OCI-LY3 (cell line): ENCODE measurements at regions not wholly inside any gene's neighbourhood (a gene's known extent, or its start where the extent isn't known, plus 50 kb on each side); places are given as distances from the start of the nearest gene placed in this dataset.

Experiments used
- H2AFZ ChIP-seq: fragments of 200-600, 300-600 bp; shearing (Covaris generic); 2 replicates; pipeline ENCODE4 v1.6.0; 2014; ENCODE audit warnings: antibody characterized with exemption, low read depth, low read length
- H3K27ac ChIP-seq: fragments of 200-600, 300-600 bp; sonication (generic); 2 replicates; pipeline ENCODE4 v1.5.1; 2014; ENCODE audit warnings: mild to moderate bottlenecking, low read length, moderate library complexity, mixed read lengths
- H3K27me3 ChIP-seq: fragments of 200-600, 300-600 bp; sonication (generic); 2 replicates; pipeline ENCODE4 v1.6.1; 2014; ENCODE audit warnings: low read depth, low read length, mixed read lengths
- H3K36me3 ChIP-seq: fragments of 200-600, 300-600 bp; sonication (generic); replicated peaks from 2 replicates; pipeline ENCODE3; 2014; ENCODE audit warnings: low read depth, low read length, mixed read lengths
- H3K4me1 ChIP-seq: fragments of 300-600, 200-600 bp; sonication (generic); 2 replicates; pipeline ENCODE4 v1.6.1; 2014; ENCODE audit warnings: low read length, mixed read lengths
- H3K4me2 ChIP-seq: fragments of 200-600, 300-600 bp; sonication (generic); 2 replicates; pipeline ENCODE4 v1.6.1; 2014; ENCODE audit warnings: low read length, mixed read lengths
- H3K4me3 ChIP-seq: fragments of 300-600, 200-600 bp; sonication (generic); 2 replicates; pipeline ENCODE4 v1.5.1; 2014; ENCODE audit warnings: antibody characterized with exemption, mild to moderate bottlenecking, low read length, moderate library complexity
- H3K79me2 ChIP-seq: fragments of 300-600, 200-600 bp; shearing (Covaris generic); 2 replicates; pipeline ENCODE4 v1.6.1; 2014; ENCODE audit warnings: mild to moderate bottlenecking, low read length, mixed read lengths
- H3K9ac ChIP-seq: fragments of 300-600, 200-600 bp; shearing (Covaris generic); 2 replicates; pipeline ENCODE4 v1.6.0; 2014; ENCODE audit warnings: mild to moderate bottlenecking, low read length, moderate library complexity
- H3K9me3 ChIP-seq: fragments of 200-600, 300-600 bp; shearing (Covaris generic); 2 replicates; pipeline ENCODE4 v1.6.1; 2014; ENCODE audit warnings: low read length, mixed read lengths; ENCODE audit not compliant: insufficient read depth
- H4K20me1 ChIP-seq: fragments of 200-600, 300-600 bp; sonication (generic); 2 replicates; pipeline ENCODE4 v1.6.1; 2016; ENCODE audit warnings: low read length, mixed read lengths; ENCODE audit not compliant: insufficient read depth
- CTCF ChIP-seq: fragments of 200-600, 300-600 bp; sonication (generic); IDR thresholded peaks from 2 replicates; pipeline ENCODE4 v1.5.1; 2014; ENCODE audit warnings: antibody characterized with exemption, low read length, low read depth
- EZH2phosphoT487 ChIP-seq: fragments of 200-600 bp; shearing (Covaris generic); IDR thresholded peaks from 2 replicates; pipeline ENCODE4 v1.6.1; 2018; ENCODE audit warnings: antibody characterized with exemption, mixed run types, low read depth

- H3K9me3 ChIP-seq, result no peaks in the 10 kb centered on the region
- H3K4me2 ChIP-seq, result no peak overlapping the region
- H3K79me2 ChIP-seq, result no peaks in the 10 kb centered on the region
- H4K20me1 ChIP-seq, result no peaks in the 10 kb centered on the region
- H3K9ac ChIP-seq, result no peak overlapping the region
- TF ChIP-seq CTCF, result no peak
- TF ChIP-seq EZH2phosphoT487, result no peak
- H3K27me3 ChIP-seq, result peaks cover 22% of the 10 kb centered on the region
- H3K4me3 ChIP-seq, result no peak overlapping the region
- H3K27ac ChIP-seq, result no peak overlapping the region
- H3K4me1 ChIP-seq, result no peaks in the 10 kb centered on the region
- no peaks in the 10 kb centered on the region for H3K36me3 ChIP-seq
- no peak overlapping the region for H2AFZ ChIP-seq
Measured at GRCh38 chr13:44112700-44113329, 233.1 kb downstream of the LACC1 start.

DNA sequence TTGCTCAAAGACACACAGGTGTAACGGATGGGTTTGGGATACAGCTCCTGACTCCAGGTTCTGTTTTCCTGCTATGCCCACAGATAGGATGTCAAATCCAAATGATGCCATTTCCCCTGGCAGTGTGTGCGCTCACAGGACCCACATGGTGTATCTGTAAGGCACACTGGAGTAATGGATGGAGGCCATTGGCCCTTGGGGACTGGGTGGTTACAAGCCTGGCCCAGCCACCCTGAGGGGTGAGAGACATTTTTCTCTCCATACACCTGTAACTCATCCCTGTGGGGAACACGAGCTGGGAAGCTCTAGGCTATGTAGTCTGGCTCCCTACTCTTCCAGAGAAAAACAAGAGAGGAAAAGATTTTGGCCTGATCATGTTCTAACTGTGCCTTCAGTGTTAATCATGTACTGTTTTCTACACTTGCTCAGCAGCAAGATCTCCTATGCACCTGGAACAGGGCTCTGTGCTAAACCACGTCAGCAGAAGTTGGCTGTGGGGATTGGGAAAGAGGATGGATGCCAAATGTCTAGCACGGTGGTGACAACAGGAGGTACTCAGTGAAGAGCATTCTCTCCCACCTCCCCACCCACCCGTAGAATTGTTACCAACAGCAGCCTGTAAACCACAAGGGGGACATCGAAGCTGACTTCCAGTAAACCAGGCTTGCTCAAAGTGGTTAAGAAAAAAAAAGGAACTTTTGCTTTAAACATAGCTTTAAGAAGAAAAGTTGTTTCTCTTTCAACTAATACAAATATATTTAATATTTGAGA, 237.0 kb downstream of the LACC1 start:
- Histone ChIP-seq H2AFZ (no peak overlapping the region), H3K4me3 (no peak overlapping the region), H3K79me2 (no peaks in the 10 kb centered on the region), H3K9ac (no peak overlapping the region), H3K4me2 (no peak overlapping the region), H4K20me1 (no peaks in the 10 kb centered on the region), H3K27ac (no peak overlapping the region), H3K27me3 (peaks cover 10% of the 10 kb centered on the region; the same call in 1 of the 2 replicates), H3K36me3 (no peaks in the 10 kb centered on the region), H3K4me1 (no peaks in the 10 kb centered on the region), H3K9me3 (no peaks in the 10 kb centered on the region)
- TF ChIP-seq CTCF, result no peak
- no peak for TF ChIP-seq EZH2phosphoT487

- Histone ChIP-seq H3K27me3 (peaks cover 10% of the 10 kb centered on the region; the same call in 1 of the 2 replicates), H3K4me3 (no peak overlapping the region), H3K79me2 (no peaks in the 10 kb centered on the region), H3K4me2 (no peak overlapping the region), H3K9ac (no peak overlapping the region), H3K36me3 (no peaks in the 10 kb centered on the region), H2AFZ (no peak overlapping the region), H3K9me3 (no peaks in the 10 kb centered on the region), H3K4me1 (no peaks in the 10 kb centered on the region), H4K20me1 (no peaks in the 10 kb centered on the region), H3K27ac (no peak overlapping the region)
- no peak for TF ChIP-seq CTCF
- TF ChIP-seq EZH2phosphoT487, result no peak
Measured at GRCh38 chr13:44117351-44117750, 237.6 kb downstream of the LACC1 start.

DNA sequence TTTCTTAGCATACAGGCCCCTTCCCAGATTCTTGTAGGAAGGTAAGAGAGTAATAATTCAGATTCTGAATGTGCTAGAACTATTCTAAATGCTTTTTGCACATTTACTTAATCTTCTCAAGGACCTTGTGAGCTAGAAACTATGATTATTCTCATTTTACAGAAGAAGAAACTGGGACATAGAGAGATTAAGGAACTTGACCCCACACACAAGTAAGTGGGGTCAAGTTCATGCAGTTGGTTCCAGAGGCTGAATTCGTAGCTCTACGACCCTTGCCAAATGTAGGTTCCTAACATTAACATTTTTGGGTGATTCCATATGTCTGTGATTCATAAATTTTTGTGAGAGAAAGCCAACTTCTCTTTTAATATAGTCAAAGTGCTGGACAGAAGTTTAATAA, 238.1 kb downstream of the LACC1 start:
- no peak overlapping the region for H3K4me2 ChIP-seq

More for the DNA sequence above, 238.1 kb downstream of the LACC1 start:
- Histone ChIP-seq H4K20me1 (no peaks in the 10 kb centered on the region), H3K27me3 (peaks cover 10% of the 10 kb centered on the region; the same call in 1 of the 2 replicates), H2AFZ (no peak overlapping the region), H3K79me2 (no peaks in the 10 kb centered on the region), H3K36me3 (no peaks in the 10 kb centered on the region), H3K4me1 (no peaks in the 10 kb centered on the region), H3K9me3 (no peaks in the 10 kb centered on the region), H3K9ac (no peak overlapping the region), H3K4me3 (no peak overlapping the region), H3K27ac (no peak overlapping the region)
- TF ChIP-seq EZH2phosphoT487 (no peak), CTCF (no peak)
